Uterus (tissue), 2 donors: ENCODE measurements at regions not wholly inside any gene's neighbourhood (a gene's known extent, or its start where the extent isn't known, plus 50 kb on each side); places are given as distances from the start of the nearest gene placed in this dataset.

Experiments used
- POLR2A ChIP-seq, 2 donors: fragments of 450-650 bp; IDR thresholded peaks; one replicate each; pipeline ENCODE4 v1.6.1; 2016; ENCODE audit warnings: antibody characterized with exemption in 2 of 2, mild to moderate bottlenecking in 1 of 2, moderate library complexity in 1 of 2
- TF ChIP-seq, protein P1 (sequence below), 4 experiments: fragments of 200-600 bp in 2 of 4; fragments of 450-650 bp in 2 of 4; sonication (generic) in 2 of 4; IDR thresholded peaks; one replicate each; pipeline ENCODE4 v1.5.1; 2016 to 2019; ENCODE audit warnings: antibody characterized with exemption in 4 of 4, mild to moderate bottlenecking in 2 of 4, moderate library complexity in 1 of 4

DNA sequence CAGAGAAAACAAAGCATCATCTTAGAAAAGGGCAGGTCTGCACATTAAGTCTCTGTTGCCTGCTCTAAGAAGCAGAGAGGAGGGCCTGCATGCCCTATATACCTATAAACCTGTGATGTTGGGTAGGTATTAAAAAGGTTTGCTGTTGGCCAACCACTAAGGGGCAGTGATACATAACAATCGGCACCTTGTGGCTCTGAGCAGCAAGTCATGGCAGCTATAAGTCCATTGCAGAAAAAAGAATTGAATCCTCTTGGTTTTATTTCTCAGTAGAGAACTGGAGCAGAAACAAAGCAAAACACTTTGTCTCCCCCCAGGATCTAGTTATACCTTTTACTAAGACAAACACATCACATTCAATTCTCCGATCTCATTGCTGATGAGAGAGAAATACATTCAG is 1364.4 kb downstream of the STIM2 start:
- TF ChIP-seq, protein P1, sequence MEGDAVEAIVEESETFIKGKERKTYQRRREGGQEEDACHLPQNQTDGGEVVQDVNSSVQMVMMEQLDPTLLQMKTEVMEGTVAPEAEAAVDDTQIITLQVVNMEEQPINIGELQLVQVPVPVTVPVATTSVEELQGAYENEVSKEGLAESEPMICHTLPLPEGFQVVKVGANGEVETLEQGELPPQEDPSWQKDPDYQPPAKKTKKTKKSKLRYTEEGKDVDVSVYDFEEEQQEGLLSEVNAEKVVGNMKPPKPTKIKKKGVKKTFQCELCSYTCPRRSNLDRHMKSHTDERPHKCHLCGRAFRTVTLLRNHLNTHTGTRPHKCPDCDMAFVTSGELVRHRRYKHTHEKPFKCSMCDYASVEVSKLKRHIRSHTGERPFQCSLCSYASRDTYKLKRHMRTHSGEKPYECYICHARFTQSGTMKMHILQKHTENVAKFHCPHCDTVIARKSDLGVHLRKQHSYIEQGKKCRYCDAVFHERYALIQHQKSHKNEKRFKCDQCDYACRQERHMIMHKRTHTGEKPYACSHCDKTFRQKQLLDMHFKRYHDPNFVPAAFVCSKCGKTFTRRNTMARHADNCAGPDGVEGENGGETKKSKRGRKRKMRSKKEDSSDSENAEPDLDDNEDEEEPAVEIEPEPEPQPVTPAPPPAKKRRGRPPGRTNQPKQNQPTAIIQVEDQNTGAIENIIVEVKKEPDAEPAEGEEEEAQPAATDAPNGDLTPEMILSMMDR (IDR thresholded peaks at IDR 0.05), result no peak
- TF ChIP-seq POLR2A (IDR thresholded peaks at IDR 0.05), result no peak
